Adrenal gland (tissue), 5 donors: ENCODE measurements at regions not wholly inside any gene's neighbourhood (a gene's known extent, or its start where the extent isn't known, plus 50 kb on each side); places are given as distances from the start of the nearest gene placed in this dataset.

ENCODE experiments used
- POLR2A ChIP-seq, 2 donors: fragments of 450-650 bp; IDR thresholded peaks; one replicate each; pipeline ENCODE4 v1.6.1; 2017; ENCODE audit warnings: antibody characterized with exemption in 2 of 2, mild to moderate bottlenecking in 2 of 2, moderate library complexity in 1 of 2
- TF ChIP-seq, protein P1 (sequence below), 6 experiments: fragments of 450-650 bp in 4 of 6; fragments of 200-600 bp in 2 of 6; sonication (generic) in 1 of 6; IDR thresholded peaks; 1 replicate in 5 of 6; 2 replicates in 1 of 6; pipeline versions ENCODE4 v1.5.1 to v1.8.0; 2016 to 2021; ENCODE audit warnings: antibody characterized with exemption in 6 of 6, mild to moderate bottlenecking in 2 of 6, moderate library complexity in 1 of 6
- donor health status: DM: no; HTN: no; CAD: no.

DNA sequence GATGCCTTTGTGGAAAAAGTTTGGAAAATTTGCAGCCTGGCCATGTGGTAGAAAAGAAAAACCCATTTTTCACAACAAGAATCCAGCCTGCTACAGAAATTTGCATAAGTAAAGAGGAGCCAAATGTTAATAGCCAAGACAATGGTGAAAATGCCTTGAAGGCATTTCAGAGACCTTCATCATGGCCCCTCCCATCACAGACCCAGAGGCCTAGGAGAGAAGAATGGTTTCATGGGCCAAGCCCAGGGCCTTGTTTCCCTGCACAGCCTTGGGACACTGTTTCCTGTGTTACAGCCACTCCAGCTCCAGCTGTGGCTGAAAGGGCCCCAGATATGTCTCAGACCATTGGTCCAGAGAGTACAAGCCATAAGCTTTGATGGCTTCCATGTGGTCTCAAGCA, 101.4 kb upstream of the LINC00632 start:
- no peak for TF ChIP-seq POLR2A (IDR thresholded peaks at IDR 0.05)
- TF ChIP-seq, protein P1, sequence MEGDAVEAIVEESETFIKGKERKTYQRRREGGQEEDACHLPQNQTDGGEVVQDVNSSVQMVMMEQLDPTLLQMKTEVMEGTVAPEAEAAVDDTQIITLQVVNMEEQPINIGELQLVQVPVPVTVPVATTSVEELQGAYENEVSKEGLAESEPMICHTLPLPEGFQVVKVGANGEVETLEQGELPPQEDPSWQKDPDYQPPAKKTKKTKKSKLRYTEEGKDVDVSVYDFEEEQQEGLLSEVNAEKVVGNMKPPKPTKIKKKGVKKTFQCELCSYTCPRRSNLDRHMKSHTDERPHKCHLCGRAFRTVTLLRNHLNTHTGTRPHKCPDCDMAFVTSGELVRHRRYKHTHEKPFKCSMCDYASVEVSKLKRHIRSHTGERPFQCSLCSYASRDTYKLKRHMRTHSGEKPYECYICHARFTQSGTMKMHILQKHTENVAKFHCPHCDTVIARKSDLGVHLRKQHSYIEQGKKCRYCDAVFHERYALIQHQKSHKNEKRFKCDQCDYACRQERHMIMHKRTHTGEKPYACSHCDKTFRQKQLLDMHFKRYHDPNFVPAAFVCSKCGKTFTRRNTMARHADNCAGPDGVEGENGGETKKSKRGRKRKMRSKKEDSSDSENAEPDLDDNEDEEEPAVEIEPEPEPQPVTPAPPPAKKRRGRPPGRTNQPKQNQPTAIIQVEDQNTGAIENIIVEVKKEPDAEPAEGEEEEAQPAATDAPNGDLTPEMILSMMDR (IDR thresholded peaks at IDR 0.05): no peak
